Bronchial epithelial cell (primary cell): ENCODE measurements at regions not wholly inside any gene's neighbourhood (a gene's known extent, or its start where the extent isn't known, plus 50 kb on each side); places are given as distances from the start of the nearest gene placed in this dataset.

Experiments
- DNase-seq: peaks from one replicate; pipeline ENCODE4 v3.0.0-alpha.2; 2010; ENCODE audit warnings: low read depth
- FAIRE-seq: peaks from 2 replicates; lab custom pipeline; 2011; peaks lifted over from hg19 to GRCh38; lab: Jason Lieb, UNC
- H3K27me3 ChIP-seq: 2 replicates; pipeline ENCODE4 v1.5.1; 2011; ENCODE audit warnings: low read length; ENCODE audit not compliant: control insufficient read depth, insufficient read depth
- H3K36me3 ChIP-seq: 2 replicates; pipeline ENCODE4 v1.5.1; 2011; ENCODE audit warnings: low read length; ENCODE audit not compliant: control insufficient read depth, insufficient read depth
- H3K4me3 ChIP-seq: 2 replicates; pipeline ENCODE4 v1.5.1; 2011; ENCODE audit warnings: mild to moderate bottlenecking, low read depth, low read length, control low read depth
- CTCF ChIP-seq: IDR thresholded peaks from 2 replicates; pipeline ENCODE4 v1.5.1; 2011; ENCODE audit warnings: mild to moderate bottlenecking, moderate library complexity, low read length, control low read depth, inconsistent platforms; ENCODE audit not compliant: insufficient read depth, severe bottlenecking

GRCh38 chr2:42114091-42114490, 55.1 kb upstream of the EML4 start:
- TF ChIP-seq CTCF: no peak
- H3K36me3 ChIP-seq: no peaks in the 10 kb centered on the region
- FAIRE-seq (no peak), DNase-seq (no peak)
- peaks cover 2% of the 10 kb centered on the region for H3K27me3 ChIP-seq
- H3K4me3 ChIP-seq: no peak overlapping the region

GRCh38 chr2:42115588-42115987, 53.6 kb upstream of the EML4 start:
- peaks cover 2% of the 10 kb centered on the region for H3K27me3 ChIP-seq
- FAIRE-seq (no peak), DNase-seq (no peak)
- TF ChIP-seq CTCF: no peak
- H3K36me3 ChIP-seq: no peaks in the 10 kb centered on the region
- no peak overlapping the region for H3K4me3 ChIP-seq

- Histone ChIP-seq H3K4me3 (no peak overlapping the region), H3K27me3 (peaks cover 2% of the 10 kb centered on the region), H3K36me3 (no peaks in the 10 kb centered on the region)
- DNase-seq: no peak
- FAIRE-seq: no peak
- no peak for TF ChIP-seq CTCF
These were observed 52.7 kb upstream of the EML4 start for GRCh38 chr2:42116195-42117181.

- TF ChIP-seq CTCF: no peak
- no peak overlapping the region for H3K4me3 ChIP-seq
- FAIRE-seq (no peak), DNase-seq (no peak)
- no peaks in the 10 kb centered on the region for H3K36me3 ChIP-seq
- peaks cover 2% of the 10 kb centered on the region for H3K27me3 ChIP-seq
These were observed 52.0 kb upstream of the EML4 start for GRCh38 chr2:42117182-42117579.

- DNase-seq (peak; percentile 71), FAIRE-seq (peak; percentile 23)
- H3K36me3 ChIP-seq: no peaks in the 10 kb centered on the region
- TF ChIP-seq CTCF: no peak
- H3K4me3 ChIP-seq: no peak overlapping the region
- H3K27me3 ChIP-seq: peaks cover 2% of the 10 kb centered on the region
These were observed 51.0 kb upstream of the EML4 start for GRCh38 chr2:42117923-42118753.
